ENCODE measurements at regions not wholly inside any gene's neighbourhood (a gene's known extent, or its start where the extent isn't known, plus 50 kb on each side); places are given as distances from the start of the nearest gene placed in this dataset.

GRCh38 chr18:38010971-38011857 is 445.6 kb upstream of the CELF4 start:
- DNase-seq (ENCODE audit: low read depth) = no peak

- no peak for DNase-seq (ENCODE audit: low read depth)
These were observed 444.4 kb upstream of the CELF4 start for GRCh38 chr18:38010037-38010436.

GRCh38 chr18:38009320-38009719 is 443.7 kb upstream of the CELF4 start:
- no peak for DNase-seq (ENCODE audit: low read depth)

- DNase-seq (ENCODE audit: low read depth) = no peak
These were observed 442.2 kb upstream of the CELF4 start for GRCh38 chr18:38007676-38008330.

GRCh38 chr18:38007026-38007425 is 441.4 kb upstream of the CELF4 start:
- no peak for DNase-seq (ENCODE audit: low read depth)

- no peak for DNase-seq (ENCODE audit: low read depth)
These were observed 440.9 kb upstream of the CELF4 start for GRCh38 chr18:38006541-38006940.

- no peak for DNase-seq (ENCODE audit: low read depth)
These were observed 432.1 kb upstream of the CELF4 start for GRCh38 chr18:37997695-37998094.

- DNase-seq (ENCODE audit: low read depth) = no peak
These were observed 422.3 kb upstream of the CELF4 start for GRCh38 chr18:37987901-37988300.

GRCh38 chr18:37986665-37987064 is 421.1 kb upstream of the CELF4 start:
- DNase-seq (ENCODE audit: low read depth) = no peak

- DNase-seq (ENCODE audit: low read depth) = no peak
These were observed 419.5 kb upstream of the CELF4 start for GRCh38 chr18:37985126-37985525.

GRCh38 chr18:37980556-37980955 is 415.0 kb upstream of the CELF4 start:
- DNase-seq (ENCODE audit: low read depth) = no peak

- DNase-seq (ENCODE audit: low read depth) = no peak
These were observed 409.8 kb upstream of the CELF4 start for GRCh38 chr18:37975446-37975845.

- no peak for DNase-seq (ENCODE audit: low read depth)
These were observed 401.7 kb upstream of the CELF4 start for GRCh38 chr18:37967261-37967660.

GRCh38 chr18:37965572-37965970 is 400.0 kb upstream of the CELF4 start:
- DNase-seq (ENCODE audit: low read depth) = no peak

- no peak for DNase-seq (ENCODE audit: low read depth)
These were observed 399.4 kb upstream of the CELF4 start for GRCh38 chr18:37964885-37965571.

GRCh38 chr18:37963837-37964236 is 398.2 kb upstream of the CELF4 start:
- DNase-seq (ENCODE audit: low read depth) = no peak

GRCh38 chr18:37962316-37962966 is 396.8 kb upstream of the CELF4 start:
- no peak for DNase-seq (ENCODE audit: low read depth)

- DNase-seq (ENCODE audit: low read depth) = no peak
These were observed 392.9 kb upstream of the CELF4 start for GRCh38 chr18:37958499-37958898.

- no peak for DNase-seq (ENCODE audit: low read depth)
These were observed 391.3 kb upstream of the CELF4 start for GRCh38 chr18:37956902-37957301.

GRCh38 chr18:37956020-37956419 is 390.4 kb upstream of the CELF4 start:
- no peak for DNase-seq (ENCODE audit: low read depth)

- no peak for DNase-seq (ENCODE audit: low read depth)
These were observed 389.6 kb upstream of the CELF4 start for GRCh38 chr18:37955201-37955600.

- DNase-seq (ENCODE audit: low read depth) = no peak
These were observed 388.3 kb upstream of the CELF4 start for GRCh38 chr18:37953876-37954275.
